ENCODE measurements at regions not wholly inside any gene's neighbourhood (a gene's known extent, or its start where the extent isn't known, plus 50 kb on each side); places are given as distances from the start of the nearest gene placed in this dataset.

DNA sequence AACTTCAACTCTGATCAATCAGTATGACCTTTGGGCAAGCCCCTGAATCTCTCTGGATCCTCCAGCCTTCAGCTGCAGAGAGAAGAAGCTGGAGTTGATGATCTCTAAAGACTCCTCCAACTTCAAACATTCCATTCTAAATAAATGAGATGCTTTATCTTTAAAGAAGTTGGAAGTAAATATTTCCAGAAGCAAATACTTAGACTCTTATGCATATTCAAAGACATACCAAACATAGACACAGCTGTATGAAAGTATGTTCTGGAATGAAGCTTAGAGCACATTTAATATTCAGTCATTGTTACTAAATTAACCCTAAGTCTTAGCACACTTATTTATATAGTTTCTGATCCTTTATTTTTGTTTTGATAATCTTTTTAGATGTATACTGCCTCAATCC lies 77.6 kb upstream of the ACP3 start:
- no peak overlapping the region for H3K4me3 ChIP-seq (replicated peaks in 1 of 2; ENCODE audit: low read depth in 1 of 2, low read length in 2 of 2)
- RAD21 ChIA-PET (ENCODE audit: low non-redundant PET in 1 of 2, low total read pairs in 2 of 2, uncharacterized antibody in 2 of 2, unreplicated experiment in 2 of 2), result no interaction called here
- H2AFZ ChIP-seq (ENCODE audit: low read depth, low read length, poor library complexity, severe bottlenecking), result no peak overlapping the region
- H3K79me2 ChIP-seq (ENCODE audit: insufficient read depth, low read length), result no peaks in the 10 kb centered on the region
- intact Hi-C loops (cut with micrococcal nuclease), result loop anchor here (10.0 kb wide), 1 partner anchor 65 kb away; no protein-coding TSS in a partner anchor
- CTCF ChIA-PET, result no interaction called here
- H3K4me2 ChIP-seq (ENCODE audit: low read length), result no peak overlapping the region
- no peak for TF ChIP-seq JUND (IDR thresholded peaks at IDR 0.05)
- BruUV-seq (replicated peaks), result no TSS peak
- H3K27ac ChIP-seq (ENCODE audit: low read depth, low read length), result no peak overlapping the region
- DNase-seq (ENCODE audit: low read depth, low spot score), result no peak
- no peaks in the 10 kb centered on the region for H3K9me2 ChIP-seq (ENCODE audit: insufficient read depth)
- no peak overlapping the region for H3K9ac ChIP-seq (ENCODE audit: low read length)
- H3K36me3 ChIP-seq (ENCODE audit: control insufficient read depth in 1 of 2, insufficient read depth in 2 of 2, low read length in 2 of 2), result no peaks in the 10 kb centered on the region
- H3K27me3 ChIP-seq (ENCODE audit: insufficient read depth, low read length), result no peaks in the 10 kb centered on the region
- POLR2A ChIA-PET, result no interaction called here
- no peak for ATAC-seq
- H3K9me3 ChIP-seq (ENCODE audit: control insufficient read depth in 1 of 2, insufficient read depth in 1 of 2, low read depth in 1 of 2, low read length in 2 of 2), result no peaks in the 10 kb centered on the region
- H3K4me1 ChIP-seq (ENCODE audit: control insufficient read depth in 1 of 2, insufficient read depth in 2 of 2, low read length in 2 of 2), result no peaks in the 10 kb centered on the region
- H4K20me1 ChIP-seq (ENCODE audit: insufficient read depth), result no peaks in the 10 kb centered on the region

DNA sequence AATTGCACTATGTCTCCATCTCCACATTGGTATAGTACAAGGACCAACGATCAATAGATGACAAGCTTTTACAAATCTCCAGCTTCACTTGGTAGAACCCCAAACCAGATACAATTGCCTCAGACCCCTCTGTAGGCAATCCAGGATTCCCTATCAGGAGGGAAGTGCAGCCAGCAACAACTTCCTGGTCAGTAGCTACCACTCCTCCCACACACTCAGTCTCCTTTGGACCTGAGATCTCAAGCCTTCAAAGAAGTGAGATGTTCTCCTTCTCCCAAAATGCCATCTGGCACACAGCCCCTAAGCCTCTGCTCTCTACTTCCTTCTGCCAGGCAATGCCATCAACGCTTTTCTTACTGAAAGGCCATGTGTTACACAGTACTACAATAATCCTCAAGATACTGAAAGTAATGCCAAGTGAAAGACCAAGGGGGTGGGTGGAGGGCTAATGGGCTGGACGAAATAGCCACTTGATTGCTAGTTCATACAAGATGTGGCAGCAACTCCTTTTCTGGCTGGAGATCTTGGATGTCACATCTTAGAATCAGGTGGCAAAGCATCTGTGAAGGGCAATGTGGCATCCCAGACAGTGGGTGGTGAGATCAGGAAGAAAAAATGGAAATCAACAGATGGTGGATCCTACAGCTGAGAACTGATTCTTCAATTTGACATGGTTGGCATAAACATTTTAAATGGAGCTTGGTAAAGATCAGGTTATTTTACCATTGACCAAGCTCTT lies 75.3 kb upstream of the ACP3 start:
- H3K27me3 ChIP-seq (ENCODE audit: insufficient read depth, low read length), result no peaks in the 10 kb centered on the region
- no peaks in the 10 kb centered on the region for H3K9me3 ChIP-seq (ENCODE audit: control insufficient read depth in 1 of 2, insufficient read depth in 1 of 2, low read depth in 1 of 2, low read length in 2 of 2)
- no TSS peak for BruUV-seq (replicated peaks)
- ChIA-PET POLR2A (no interaction called here), RAD21 (ENCODE audit: low non-redundant PET in 1 of 2, low total read pairs in 2 of 2, uncharacterized antibody in 2 of 2, unreplicated experiment in 2 of 2) (no interaction called here), CTCF (no interaction called here)
- no peaks in the 10 kb centered on the region for H3K4me1 ChIP-seq (ENCODE audit: control insufficient read depth in 1 of 2, insufficient read depth in 2 of 2, low read length in 2 of 2)
- no peak overlapping the region for H3K27ac ChIP-seq (ENCODE audit: low read depth, low read length)
- H2AFZ ChIP-seq (ENCODE audit: low read depth, low read length, poor library complexity, severe bottlenecking), result no peak overlapping the region
- H3K36me3 ChIP-seq (ENCODE audit: control insufficient read depth in 1 of 2, insufficient read depth in 2 of 2, low read length in 2 of 2), result no peaks in the 10 kb centered on the region
- ATAC-seq, result no peak
- H3K4me2 ChIP-seq (ENCODE audit: low read length), result no peak overlapping the region
- TF ChIP-seq POLR2A (IDR thresholded peaks at IDR 0.05; ENCODE audit: borderline replicate concordance, extremely low read depth, insufficient read depth, insufficient read length) (no peak), TCF7L2 (IDR thresholded peaks at IDR 0.05; ENCODE audit: borderline replicate concordance, extremely low read depth, insufficient read depth, insufficient read length) (no peak), SP1 (IDR thresholded peaks at IDR 0.05; ENCODE audit: low read depth) (no peak), EGR1 (IDR thresholded peaks at IDR 0.05; ENCODE audit: low read depth) (no peak), SRF (IDR thresholded peaks at IDR 0.05; ENCODE audit: low read depth) (no peak), ATF3 (IDR thresholded peaks at IDR 0.05) (no peak), ZNF274 (IDR thresholded peaks at IDR 0.05; ENCODE audit: low read depth, low read length) (no peak)
- TF ChIP-seq, protein P1, sequence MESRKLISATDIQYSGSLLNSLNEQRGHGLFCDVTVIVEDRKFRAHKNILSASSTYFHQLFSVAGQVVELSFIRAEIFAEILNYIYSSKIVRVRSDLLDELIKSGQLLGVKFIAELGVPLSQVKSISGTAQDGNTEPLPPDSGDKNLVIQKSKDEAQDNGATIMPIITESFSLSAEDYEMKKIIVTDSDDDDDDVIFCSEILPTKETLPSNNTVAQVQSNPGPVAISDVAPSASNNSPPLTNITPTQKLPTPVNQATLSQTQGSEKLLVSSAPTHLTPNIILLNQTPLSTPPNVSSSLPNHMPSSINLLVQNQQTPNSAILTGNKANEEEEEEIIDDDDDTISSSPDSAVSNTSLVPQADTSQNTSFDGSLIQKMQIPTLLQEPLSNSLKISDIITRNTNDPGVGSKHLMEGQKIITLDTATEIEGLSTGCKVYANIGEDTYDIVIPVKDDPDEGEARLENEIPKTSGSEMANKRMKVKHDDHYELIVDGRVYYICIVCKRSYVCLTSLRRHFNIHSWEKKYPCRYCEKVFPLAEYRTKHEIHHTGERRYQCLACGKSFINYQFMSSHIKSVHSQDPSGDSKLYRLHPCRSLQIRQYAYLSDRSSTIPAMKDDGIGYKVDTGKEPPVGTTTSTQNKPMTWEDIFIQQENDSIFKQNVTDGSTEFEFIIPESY (IDR thresholded peaks at IDR 0.05; ENCODE audit: extremely low read depth, insufficient replicate concordance, low read length), result no peak
- intact Hi-C loops (cut with micrococcal nuclease), result no loop called here
- H3K9ac ChIP-seq (ENCODE audit: low read length), result no peak overlapping the region
- DNase-seq (ENCODE audit: low read depth, low spot score), result no peak
- H3K79me2 ChIP-seq (ENCODE audit: insufficient read depth, low read length), result no peaks in the 10 kb centered on the region
- no peaks in the 10 kb centered on the region for H4K20me1 ChIP-seq (ENCODE audit: insufficient read depth)
- no peak overlapping the region for H3K4me3 ChIP-seq (replicated peaks in 1 of 2; ENCODE audit: low read depth in 1 of 2, low read length in 2 of 2)
- no peaks in the 10 kb centered on the region for H3K9me2 ChIP-seq (ENCODE audit: insufficient read depth)

All from HCT116 (cell line).